ENCODE measurements at regions not wholly inside any gene's neighbourhood (a gene's known extent, or its start where the extent isn't known, plus 50 kb on each side); places are given as distances from the start of the nearest gene placed in this dataset.

GRCh38 chr4:156396534-156396933, 442.9 kb upstream of the CTSO start:
- TF ChIP-seq CTCF (IDR thresholded peaks at IDR 0.05) (no peak), POLR2A (IDR thresholded peaks at IDR 0.05) (no peak)
